ENCODE measurements at regions not wholly inside any gene's neighbourhood (a gene's known extent, or its start where the extent isn't known, plus 50 kb on each side); places are given as distances from the start of the nearest gene placed in this dataset.

- no peak for TF ChIP-seq POLR2A (IDR thresholded peaks at IDR 0.05)
- TF ChIP-seq CTCF (IDR thresholded peaks at IDR 0.05), result no peak
Measured at GRCh38 chr9:3698531-3698930, 172.7 kb upstream of the RFX3 start.
